Mesothelial cell of epicardium (in vitro differentiated cells): ENCODE measurements at regions not wholly inside any gene's neighbourhood (a gene's known extent, or its start where the extent isn't known, plus 50 kb on each side); places are given as distances from the start of the nearest gene placed in this dataset.
A peak's percentile ranks its signal among the peaks of the same experiment; 100 is the strongest.

Experiments
- DNase-seq, 2 experiments: peaks; one replicate each; pipeline ENCODE4 v3.0.0; 2021; ENCODE audit warnings: low spot score in 2 of 2; ENCODE audit not compliant: unreplicated experiment in 2 of 2
- H3K27ac Mint-ChIP-seq: 2 replicates; pipeline ENCODE4 v1.8.0; 2021; ENCODE audit warnings: mixed read lengths
- H3K27me3 Mint-ChIP-seq: 2 replicates; pipeline ENCODE4 v1.8.0; 2021; ENCODE audit warnings: low read depth, mixed read lengths
- H3K36me3 Mint-ChIP-seq: 2 replicates; pipeline ENCODE4 v1.8.0; 2021; ENCODE audit warnings: mixed read lengths
- H3K4me1 Mint-ChIP-seq: 2 replicates; pipeline ENCODE4 v1.8.0; 2021; ENCODE audit warnings: mixed read lengths
- H3K4me3 Mint-ChIP-seq: 2 replicates; pipeline ENCODE4 v1.8.0; 2021; ENCODE audit warnings: mild to moderate bottlenecking, moderate library complexity, mixed read lengths
- H3K9me3 Mint-ChIP-seq: 2 replicates; pipeline ENCODE4 v1.8.0; 2021; ENCODE audit warnings: mixed read lengths
- TF ChIP-seq, protein P1 (sequence below): fragments of 200-600 bp; sonication (generic); IDR thresholded peaks from one replicate; pipeline ENCODE4 v1.5.0; 2021; ENCODE audit warnings: antibody characterized with exemption; ENCODE audit not compliant: unreplicated experiment

DNA sequence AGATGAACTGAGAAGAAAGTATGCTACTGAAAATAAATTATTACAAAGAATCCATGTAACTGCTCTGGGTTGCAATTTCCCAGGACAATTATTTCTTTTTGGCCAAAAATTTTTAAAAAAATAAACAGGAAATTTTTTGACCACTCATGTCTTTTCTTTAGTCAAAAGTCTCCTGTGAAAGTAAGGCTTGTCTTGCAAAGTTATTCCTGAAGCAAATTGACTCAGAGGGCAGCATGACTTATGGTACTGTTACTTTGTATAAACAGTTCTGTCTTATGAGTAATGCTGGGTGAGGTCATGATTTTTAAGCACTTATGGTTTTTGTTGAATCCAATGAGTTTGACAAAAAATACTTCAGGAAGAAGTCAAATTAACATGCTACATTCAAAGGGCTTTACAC, 292.8 kb upstream of the ARSJ start:
- H3K9me3 Mint-ChIP-seq = peaks cover 4% of the 10 kb centered on the region
- TF ChIP-seq, protein P1, sequence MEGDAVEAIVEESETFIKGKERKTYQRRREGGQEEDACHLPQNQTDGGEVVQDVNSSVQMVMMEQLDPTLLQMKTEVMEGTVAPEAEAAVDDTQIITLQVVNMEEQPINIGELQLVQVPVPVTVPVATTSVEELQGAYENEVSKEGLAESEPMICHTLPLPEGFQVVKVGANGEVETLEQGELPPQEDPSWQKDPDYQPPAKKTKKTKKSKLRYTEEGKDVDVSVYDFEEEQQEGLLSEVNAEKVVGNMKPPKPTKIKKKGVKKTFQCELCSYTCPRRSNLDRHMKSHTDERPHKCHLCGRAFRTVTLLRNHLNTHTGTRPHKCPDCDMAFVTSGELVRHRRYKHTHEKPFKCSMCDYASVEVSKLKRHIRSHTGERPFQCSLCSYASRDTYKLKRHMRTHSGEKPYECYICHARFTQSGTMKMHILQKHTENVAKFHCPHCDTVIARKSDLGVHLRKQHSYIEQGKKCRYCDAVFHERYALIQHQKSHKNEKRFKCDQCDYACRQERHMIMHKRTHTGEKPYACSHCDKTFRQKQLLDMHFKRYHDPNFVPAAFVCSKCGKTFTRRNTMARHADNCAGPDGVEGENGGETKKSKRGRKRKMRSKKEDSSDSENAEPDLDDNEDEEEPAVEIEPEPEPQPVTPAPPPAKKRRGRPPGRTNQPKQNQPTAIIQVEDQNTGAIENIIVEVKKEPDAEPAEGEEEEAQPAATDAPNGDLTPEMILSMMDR = no peak
- no peak for DNase-seq
- no peak overlapping the region for H3K4me3 Mint-ChIP-seq
- H3K27ac Mint-ChIP-seq = peak overlapping the region; percentile 56
- no peaks in the 10 kb centered on the region for H3K36me3 Mint-ChIP-seq
- H3K27me3 Mint-ChIP-seq = no peaks in the 10 kb centered on the region
- peaks cover 8% of the 10 kb centered on the region for H3K4me1 Mint-ChIP-seq

DNA sequence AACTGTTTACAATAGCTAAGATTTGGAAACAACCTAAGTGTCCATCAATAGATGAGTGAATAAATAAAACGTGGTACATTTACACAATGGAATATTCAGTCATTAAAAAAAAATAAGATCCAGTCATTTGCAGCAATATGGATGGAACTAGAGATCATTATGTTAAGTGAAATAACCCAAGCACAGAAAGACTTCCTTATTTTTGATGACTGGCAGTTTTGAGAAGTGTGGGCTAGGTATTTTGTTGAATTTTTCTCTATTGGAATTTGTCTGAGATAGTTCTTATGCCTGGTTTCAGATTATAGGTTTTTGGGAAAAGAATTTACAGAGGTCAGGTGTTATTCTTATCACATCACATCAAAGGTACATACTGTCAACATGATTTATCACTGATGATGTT, 293.8 kb upstream of the ARSJ start:
- no peak for DNase-seq
- peaks cover 8% of the 10 kb centered on the region for H3K4me1 Mint-ChIP-seq
- no peaks in the 10 kb centered on the region for H3K27me3 Mint-ChIP-seq
- TF ChIP-seq, protein P1 = no peak
- H3K4me3 Mint-ChIP-seq = no peak overlapping the region
- H3K9me3 Mint-ChIP-seq = peaks cover 11% of the 10 kb centered on the region
- H3K27ac Mint-ChIP-seq = no peak overlapping the region
- peaks cover 3% of the 10 kb centered on the region for H3K36me3 Mint-ChIP-seq

DNA sequence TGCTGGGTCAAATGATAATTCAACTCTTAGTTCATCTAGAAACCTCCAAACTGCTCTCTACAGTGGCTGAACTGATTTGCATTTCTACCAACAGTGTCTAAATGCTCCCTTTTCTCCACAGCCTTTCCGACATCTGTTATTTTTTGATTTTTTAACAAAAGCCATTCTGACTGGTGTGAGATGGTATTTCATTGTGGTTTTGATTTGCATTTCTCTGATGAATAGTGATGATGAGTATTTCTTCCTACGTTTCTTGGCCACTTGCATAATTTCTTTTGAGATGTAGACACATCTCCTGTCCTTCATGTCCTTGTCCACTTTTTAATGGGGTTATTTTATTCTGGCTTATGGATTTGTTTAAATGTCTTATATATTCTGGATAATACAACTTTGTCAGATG, 298.2 kb upstream of the ARSJ start:
- Mint-ChIP-seq H3K36me3 (peaks cover 6% of the 10 kb centered on the region), H3K27ac (no peak overlapping the region), H3K27me3 (no peaks in the 10 kb centered on the region), H3K4me3 (no peak overlapping the region), H3K4me1 (peaks cover 4% of the 10 kb centered on the region), H3K9me3 (peaks cover 20% of the 10 kb centered on the region)
- DNase-seq = no peak
- TF ChIP-seq, protein P1 = no peak

DNA sequence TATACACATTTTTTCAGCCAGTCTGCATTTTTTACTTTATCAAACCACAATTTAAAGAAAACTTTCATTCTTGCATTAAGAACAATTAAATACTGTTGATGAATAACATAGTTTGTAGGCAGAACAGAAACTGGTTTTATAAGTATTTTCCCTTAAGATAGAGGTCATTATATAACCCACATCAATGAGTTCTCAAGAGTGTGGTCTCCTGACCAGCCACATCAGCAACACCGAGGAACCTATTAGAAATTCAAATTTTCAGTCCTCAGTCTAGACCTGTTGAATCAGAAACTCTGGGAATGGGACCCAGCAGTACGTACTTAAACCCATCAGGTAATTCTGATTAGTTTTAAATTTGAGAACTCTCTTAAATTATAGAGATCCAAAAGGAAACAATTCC, 299.6 kb upstream of the ARSJ start:
- DNase-seq = no peak

DNA sequence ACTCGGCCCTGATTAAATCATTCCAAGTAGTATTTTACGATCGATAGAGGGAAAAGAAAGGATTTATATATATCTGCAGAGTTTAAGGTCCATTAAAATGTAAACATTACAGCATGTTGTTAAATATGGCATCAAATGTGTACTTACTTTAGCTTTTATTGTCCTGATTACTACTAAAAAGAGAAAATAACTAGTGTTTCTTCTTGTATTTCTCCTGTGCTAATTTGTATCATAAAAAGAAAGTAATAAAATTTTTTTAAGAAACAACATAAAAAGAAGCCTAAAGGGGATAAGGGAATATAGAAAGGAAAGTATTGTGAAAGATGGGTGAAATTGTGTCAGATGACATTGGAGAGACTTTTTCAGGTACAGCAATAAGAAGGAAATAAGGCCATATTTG, 300.3 kb upstream of the ARSJ start:
- H3K27ac Mint-ChIP-seq = no peak overlapping the region

More for the DNA sequence above, 299.6 kb upstream of the ARSJ start:
- Mint-ChIP-seq H3K27ac (no peak overlapping the region), H3K4me1 (peaks cover 4% of the 10 kb centered on the region), H3K9me3 (peaks cover 20% of the 10 kb centered on the region), H3K27me3 (no peaks in the 10 kb centered on the region), H3K36me3 (peaks cover 6% of the 10 kb centered on the region), H3K4me3 (no peak overlapping the region)
- TF ChIP-seq, protein P1 = no peak

More for the DNA sequence above, 300.3 kb upstream of the ARSJ start:
- Mint-ChIP-seq H3K9me3 (peaks cover 20% of the 10 kb centered on the region), H3K4me3 (no peak overlapping the region), H3K27me3 (no peaks in the 10 kb centered on the region), H3K36me3 (peaks cover 6% of the 10 kb centered on the region), H3K4me1 (peaks cover 4% of the 10 kb centered on the region)
- TF ChIP-seq, protein P1 = no peak
- DNase-seq = no peak
